B cell (primary cell): ENCODE measurements at regions not wholly inside any gene's neighbourhood (a gene's known extent, or its start where the extent isn't known, plus 50 kb on each side); places are given as distances from the start of the nearest gene placed in this dataset.

Source experiments
- ATAC-seq: fragments of 200-7000 bp; cut with Tn5 transposase; one replicate; pipeline ENCODE4 v1.10.0; 2021; ENCODE audit warnings: low read depth, mild to moderate bottlenecking, moderate number of reproducible peaks, moderate library complexity
- CTCF ChIA-PET: fragments of 350-600 bp; sonication (Branson Sonifier 250); formaldehyde crosslinking; loops from one replicate; lab custom pipeline; 2021; ENCODE audit warnings: antibody characterized with exemption, inconsistent platforms; lab: Charles Lee
- POLR2A ChIA-PET: fragments of 350-600 bp; sonication (Branson Sonifier 250); formaldehyde crosslinking; loops from one replicate; lab custom pipeline; 2021; ENCODE audit warnings: antibody characterized with exemption; lab: Charles Lee
- DNase-seq: peaks from one replicate; pipeline ENCODE4 v3.0.0; 2013
- H2AFZ ChIP-seq: 2 replicates; pipeline ENCODE4 v1.6.1; 2012; ENCODE audit warnings: mild to moderate bottlenecking, low read depth, low read length; ENCODE audit not compliant: insufficient read depth, poor library complexity, severe bottlenecking
- H3K27ac ChIP-seq, 2 donors: 1 replicate in 1 of 2; 2 replicates in 1 of 2; pipeline ENCODE4 v1.5.1; 2012 to 2013; ENCODE audit warnings: low read length in 2 of 2, mild to moderate bottlenecking in 2 of 2, moderate library complexity in 1 of 2
- H3K27me3 ChIP-seq, 4 experiments: fragments of 200-600 bp in 1 of 4; sonication (generic) in 1 of 4; replicated peaks in 1 of 4; 1 replicate in 2 of 4; 2 replicates in 2 of 4; pipeline versions ENCODE4 v1.6.1 to v1.7.0; 2013 to 2016; ENCODE audit warnings: low read length in 3 of 4, mild to moderate bottlenecking in 2 of 4, mixed read lengths in 1 of 4, moderate library complexity in 1 of 4; ENCODE audit not compliant: insufficient read depth in 4 of 4, control insufficient read depth in 3 of 4; ENCODE audit errors: control extremely low read depth in 1 of 4
- H3K36me3 ChIP-seq, 2 experiments: replicated peaks in 1 of 2; 1 replicate in 1 of 2; 2 replicates in 1 of 2; pipeline versions ENCODE4 v1.6.1 to v1.7.1; 2013; ENCODE audit warnings: low read length in 1 of 2; ENCODE audit not compliant: insufficient read depth in 2 of 2, control insufficient read depth in 1 of 2; ENCODE audit errors: control extremely low read depth in 1 of 2, extremely low read depth in 1 of 2
- H3K4me1 ChIP-seq, 2 donors: fragments of 200-600 bp in 1 of 2; sonication (generic) in 1 of 2; 1 replicate in 1 of 2; 2 replicates in 1 of 2; pipeline versions ENCODE4 v1.5.1 to v1.6.1; 2013 to 2017; ENCODE audit warnings: low read length in 2 of 2; ENCODE audit not compliant: control insufficient read depth in 2 of 2, insufficient read depth in 2 of 2
- H3K4me2 ChIP-seq: replicated peaks from 2 replicates; pipeline ENCODE3; 2012; ENCODE audit warnings: mild to moderate bottlenecking, low read depth, low read length; ENCODE audit not compliant: poor library complexity, severe bottlenecking
- H3K4me3 ChIP-seq, 5 experiments: fragments of 200-600 bp in 1 of 5; sonication (generic) in 1 of 5; 1 replicate in 3 of 5; 2 replicates in 2 of 5; pipeline versions ENCODE4 v1.5.1 to v1.7.0; 2011 to 2016; ENCODE audit warnings: low read length in 4 of 5, mild to moderate bottlenecking in 4 of 5, low read depth in 2 of 5, control low read depth in 1 of 5, moderate library complexity in 1 of 5; ENCODE audit not compliant: insufficient read depth in 1 of 5; ENCODE audit errors: control extremely low read depth in 1 of 5, extremely low read depth in 1 of 5
- H3K79me2 ChIP-seq: fragments of 200-600 bp; sonication (generic); one replicate; pipeline ENCODE4 v1.6.0; 2016; ENCODE audit warnings: low read length; ENCODE audit not compliant: control insufficient read depth, insufficient read depth
- H3K9ac ChIP-seq: fragments of 200-600 bp; sonication (generic); 2 replicates; pipeline ENCODE4 v1.6.1; 2017; ENCODE audit warnings: mild to moderate bottlenecking, low read length, moderate library complexity
- H3K9me3 ChIP-seq, 3 donors: one replicate each; pipeline versions ENCODE4 v1.6.1 to v1.7.1; 2013; ENCODE audit warnings: low read length in 2 of 3; ENCODE audit not compliant: control insufficient read depth in 2 of 3, insufficient read depth in 1 of 3; ENCODE audit errors: control extremely low read depth in 1 of 3
- H4K20me1 ChIP-seq: 2 replicates; pipeline ENCODE4 v1.6.0; 2012; ENCODE audit warnings: mild to moderate bottlenecking, low read length; ENCODE audit not compliant: insufficient read depth, control insufficient read depth, poor library complexity, severe bottlenecking
- H3K27ac Mint-ChIP-seq: one replicate; pipeline ENCODE4 v1.8.0; 2021; ENCODE audit warnings: mixed read lengths
- H3K27me3 Mint-ChIP-seq: one replicate; pipeline ENCODE4 v1.8.0; 2021; ENCODE audit warnings: mixed read lengths
- H3K4me1 Mint-ChIP-seq: one replicate; pipeline ENCODE4 v1.8.0; 2021; ENCODE audit warnings: mixed read lengths
- H3K4me3 Mint-ChIP-seq: one replicate; pipeline ENCODE4 v1.8.0; 2021; ENCODE audit warnings: mixed read lengths
- H3K9me3 Mint-ChIP-seq: one replicate; pipeline ENCODE4 v1.8.0; 2022; ENCODE audit warnings: mixed read lengths; ENCODE audit not compliant: insufficient read depth
- EZH2 ChIP-seq: IDR thresholded peaks from 2 replicates; pipeline ENCODE4 v1.6.1; 2012; ENCODE audit warnings: borderline replicate concordance, low read depth, mild to moderate bottlenecking, moderate library complexity, low read length; ENCODE audit not compliant: insufficient read depth, poor library complexity, severe bottlenecking
- WGBS: methylation state at CpG from one replicate; pipeline ENCODE4 v1.1.5; 2013; ENCODE audit warnings: missing lambda C conversion rate; ENCODE audit not compliant: insufficient coverage; 5-methylcytosine and 5-hydroxymethylcytosine counted together
- intact Hi-C: fragments of 100-400 bp; cut with micrococcal nuclease; formaldehyde crosslinking; loops from one replicate; pipeline ENCODE4 v1.10.0; 2022
- TF ChIP-seq, protein P1 (sequence below): fragments of 200-600 bp; IDR thresholded peaks from one replicate; pipeline ENCODE4 v1.8.0; 2022; ENCODE audit warnings: antibody characterized with exemption, mild to moderate bottlenecking

DNA sequence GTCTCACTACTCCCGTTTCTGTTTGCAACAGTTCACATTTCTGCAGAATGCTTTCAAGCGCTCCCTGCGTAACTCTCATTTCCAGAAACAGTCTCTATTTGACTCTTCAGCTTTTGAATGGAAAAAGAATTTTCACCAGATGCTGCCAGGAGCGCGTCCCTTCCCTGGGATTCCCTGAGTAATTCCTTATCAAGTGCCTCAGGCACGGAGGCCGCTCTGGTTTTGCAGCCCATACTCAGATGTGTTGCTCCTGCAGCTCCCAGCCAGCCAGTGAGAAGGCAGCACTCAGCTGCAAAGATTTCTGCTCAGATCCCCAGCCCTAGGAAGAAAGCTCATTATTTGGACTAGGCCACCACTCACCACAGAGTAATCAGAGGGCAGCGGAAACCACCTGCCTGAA lies 161.1 kb upstream of the CHST15 start:
- no peak for DNase-seq
- peaks cover 0 to 4% (median 0%) of the 10 kb centered on the region in 4 experiments for H3K27me3 ChIP-seq
- no peak overlapping the region for H3K27ac ChIP-seq
- ATAC-seq, result no peak
- H3K9me3 ChIP-seq, result peaks cover 0 to 17% (median 0%) of the 10 kb centered on the region in 3 donors
- peaks cover 3% of the 10 kb centered on the region for H3K27me3 Mint-ChIP-seq
- H3K36me3 ChIP-seq, result no peaks in the 10 kb centered on the region
- no peak overlapping the region for H3K27ac Mint-ChIP-seq
- H3K4me3 Mint-ChIP-seq, result no peak overlapping the region
- H3K4me3 ChIP-seq, result no peak overlapping the region
- H3K4me1 ChIP-seq, result peaks cover 10 to 11% of the 10 kb centered on the region in 2 donors
- H4K20me1 ChIP-seq, result no peaks in the 10 kb centered on the region
- 93% methylated on average over 8 of the region's 8 CpGs for WGBS
- peaks cover 5% of the 10 kb centered on the region for H3K9me3 Mint-ChIP-seq
- ChIA-PET CTCF (interaction anchor here (2.2 kb wide), 1 partner anchor 260 kb away, joined by 10 read pairs; no protein-coding TSS in a partner anchor), POLR2A (no interaction called here)
- TF ChIP-seq, protein P1, sequence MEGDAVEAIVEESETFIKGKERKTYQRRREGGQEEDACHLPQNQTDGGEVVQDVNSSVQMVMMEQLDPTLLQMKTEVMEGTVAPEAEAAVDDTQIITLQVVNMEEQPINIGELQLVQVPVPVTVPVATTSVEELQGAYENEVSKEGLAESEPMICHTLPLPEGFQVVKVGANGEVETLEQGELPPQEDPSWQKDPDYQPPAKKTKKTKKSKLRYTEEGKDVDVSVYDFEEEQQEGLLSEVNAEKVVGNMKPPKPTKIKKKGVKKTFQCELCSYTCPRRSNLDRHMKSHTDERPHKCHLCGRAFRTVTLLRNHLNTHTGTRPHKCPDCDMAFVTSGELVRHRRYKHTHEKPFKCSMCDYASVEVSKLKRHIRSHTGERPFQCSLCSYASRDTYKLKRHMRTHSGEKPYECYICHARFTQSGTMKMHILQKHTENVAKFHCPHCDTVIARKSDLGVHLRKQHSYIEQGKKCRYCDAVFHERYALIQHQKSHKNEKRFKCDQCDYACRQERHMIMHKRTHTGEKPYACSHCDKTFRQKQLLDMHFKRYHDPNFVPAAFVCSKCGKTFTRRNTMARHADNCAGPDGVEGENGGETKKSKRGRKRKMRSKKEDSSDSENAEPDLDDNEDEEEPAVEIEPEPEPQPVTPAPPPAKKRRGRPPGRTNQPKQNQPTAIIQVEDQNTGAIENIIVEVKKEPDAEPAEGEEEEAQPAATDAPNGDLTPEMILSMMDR, result no peak
- TF ChIP-seq EZH2, result no peak
- H3K9ac ChIP-seq, result no peak overlapping the region
- H2AFZ ChIP-seq, result no peak overlapping the region
- no peaks in the 10 kb centered on the region for H3K79me2 ChIP-seq
- intact Hi-C loops, result no loop called here
- H3K4me2 ChIP-seq, result no peak overlapping the region
- H3K4me1 Mint-ChIP-seq, result peaks cover 21% of the 10 kb centered on the region

DNA sequence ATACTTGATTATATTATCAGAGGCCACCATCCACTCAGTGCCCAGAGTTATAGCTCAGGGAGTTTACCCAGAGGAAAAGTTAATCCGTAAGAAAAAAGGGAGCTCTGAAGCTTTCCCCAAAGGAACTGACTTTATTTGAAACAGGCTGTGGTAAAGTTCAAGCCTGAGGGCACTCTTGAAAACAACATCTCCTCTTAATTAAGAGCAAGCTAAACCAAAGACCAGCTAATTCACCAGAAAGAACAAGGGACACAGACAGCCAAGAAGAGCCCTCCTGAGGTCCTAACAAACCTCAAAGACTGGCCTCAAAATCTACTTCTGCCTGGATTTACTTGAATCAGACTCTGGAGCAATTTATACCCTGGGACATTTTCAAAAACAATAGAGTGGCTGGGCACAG lies 159.6 kb upstream of the CHST15 start:
- Histone ChIP-seq H3K4me2 (no peak overlapping the region), H3K36me3 (no peaks in the 10 kb centered on the region), H2AFZ (no peak overlapping the region), H3K4me3 (no peak overlapping the region), H4K20me1 (no peaks in the 10 kb centered on the region), H3K79me2 (no peaks in the 10 kb centered on the region), H3K4me1 (peaks cover 10 to 11% of the 10 kb centered on the region in 2 donors), H3K27me3 (peaks cover 0 to 7% (median 0%) of the 10 kb centered on the region in 4 experiments), H3K27ac (no peak overlapping the region), H3K9ac (no peak overlapping the region), H3K9me3 (peaks cover 0 to 10% (median 0%) of the 10 kb centered on the region in 3 donors)
- no peak for DNase-seq
- ChIA-PET POLR2A (no interaction called here), CTCF (interaction anchor here (1.3 to 2.9 kb wide), 4 partner anchors 13 to 259 kb away, joined by 3 to 10 read pairs (median 6); no protein-coding TSS in a partner anchor)
- Mint-ChIP-seq H3K27ac (no peak overlapping the region), H3K4me1 (peaks cover 26% of the 10 kb centered on the region), H3K4me3 (no peak overlapping the region), H3K9me3 (no peaks in the 10 kb centered on the region), H3K27me3 (peaks cover 3% of the 10 kb centered on the region)
- intact Hi-C loops, result no loop called here
- TF ChIP-seq, protein P1, result no peak
- TF ChIP-seq EZH2, result no peak
- WGBS, result no CpG with 5 or more reads among the region's 1 CpG
- ATAC-seq, result no peak
